Gastroesophageal sphincter (tissue), 3 donors: ENCODE measurements at regions not wholly inside any gene's neighbourhood (a gene's known extent, or its start where the extent isn't known, plus 50 kb on each side); places are given as distances from the start of the nearest gene placed in this dataset.

ENCODE experiments used
- EP300 ChIP-seq: sonication (generic); formaldehyde crosslinking; IDR thresholded peaks from one replicate; pipeline ENCODE4 v1.6.1; 2017; ENCODE audit warnings: antibody characterized with exemption, mild to moderate bottlenecking
- POLR2A ChIP-seq, 2 donors: fragments of 450-650 bp; IDR thresholded peaks; one replicate each; pipeline ENCODE4 v1.6.1; 2017; ENCODE audit warnings: antibody characterized with exemption in 2 of 2, mild to moderate bottlenecking in 2 of 2, moderate library complexity in 1 of 2
- TF ChIP-seq, protein P1 (sequence below), 4 experiments: fragments of 200-600 bp in 2 of 4; fragments of 450-650 bp in 2 of 4; sonication (generic) in 1 of 4; IDR thresholded peaks; one replicate each; pipeline ENCODE4 v1.5.1; 2017 to 2019; ENCODE audit warnings: antibody characterized with exemption in 4 of 4, mild to moderate bottlenecking in 2 of 4, moderate library complexity in 2 of 4

DNA sequence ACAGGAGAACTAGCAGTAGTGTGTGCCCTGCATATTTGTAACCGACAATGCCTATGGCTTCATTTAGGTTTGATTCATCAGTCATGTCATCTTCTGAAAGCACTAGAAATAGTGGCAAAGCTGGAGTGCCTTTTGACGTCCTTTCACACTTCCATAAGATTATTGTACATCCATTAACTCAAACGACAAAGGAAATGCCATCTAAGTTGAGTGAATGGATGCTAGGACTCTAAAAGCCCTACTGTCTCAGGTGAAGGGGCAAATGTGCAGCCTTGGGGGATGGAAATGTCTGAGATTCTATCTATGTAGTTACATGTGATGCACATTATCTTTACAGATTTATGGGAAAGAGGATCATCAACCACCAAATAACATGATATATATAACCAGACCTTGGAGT is 1473.6 kb downstream of the STIM2 start:
- TF ChIP-seq EP300 = no peak
- TF ChIP-seq, protein P1, sequence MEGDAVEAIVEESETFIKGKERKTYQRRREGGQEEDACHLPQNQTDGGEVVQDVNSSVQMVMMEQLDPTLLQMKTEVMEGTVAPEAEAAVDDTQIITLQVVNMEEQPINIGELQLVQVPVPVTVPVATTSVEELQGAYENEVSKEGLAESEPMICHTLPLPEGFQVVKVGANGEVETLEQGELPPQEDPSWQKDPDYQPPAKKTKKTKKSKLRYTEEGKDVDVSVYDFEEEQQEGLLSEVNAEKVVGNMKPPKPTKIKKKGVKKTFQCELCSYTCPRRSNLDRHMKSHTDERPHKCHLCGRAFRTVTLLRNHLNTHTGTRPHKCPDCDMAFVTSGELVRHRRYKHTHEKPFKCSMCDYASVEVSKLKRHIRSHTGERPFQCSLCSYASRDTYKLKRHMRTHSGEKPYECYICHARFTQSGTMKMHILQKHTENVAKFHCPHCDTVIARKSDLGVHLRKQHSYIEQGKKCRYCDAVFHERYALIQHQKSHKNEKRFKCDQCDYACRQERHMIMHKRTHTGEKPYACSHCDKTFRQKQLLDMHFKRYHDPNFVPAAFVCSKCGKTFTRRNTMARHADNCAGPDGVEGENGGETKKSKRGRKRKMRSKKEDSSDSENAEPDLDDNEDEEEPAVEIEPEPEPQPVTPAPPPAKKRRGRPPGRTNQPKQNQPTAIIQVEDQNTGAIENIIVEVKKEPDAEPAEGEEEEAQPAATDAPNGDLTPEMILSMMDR (IDR thresholded peaks at IDR 0.05) = no peak
- no peak for TF ChIP-seq POLR2A (IDR thresholded peaks at IDR 0.05)
